B cell (primary cell): ENCODE measurements at regions not wholly inside any gene's neighbourhood (a gene's known extent, or its start where the extent isn't known, plus 50 kb on each side); places are given as distances from the start of the nearest gene placed in this dataset.

Source experiments
- ATAC-seq: fragments of 200-7000 bp; cut with Tn5 transposase; one replicate; pipeline ENCODE4 v1.10.0; 2021; ENCODE audit warnings: low read depth, mild to moderate bottlenecking, moderate number of reproducible peaks, moderate library complexity
- CTCF ChIA-PET: fragments of 350-600 bp; sonication (Branson Sonifier 250); formaldehyde crosslinking; loops from one replicate; lab custom pipeline; 2021; ENCODE audit warnings: antibody characterized with exemption, inconsistent platforms; lab: Charles Lee
- POLR2A ChIA-PET: fragments of 350-600 bp; sonication (Branson Sonifier 250); formaldehyde crosslinking; loops from one replicate; lab custom pipeline; 2021; ENCODE audit warnings: antibody characterized with exemption; lab: Charles Lee
- DNase-seq: peaks from one replicate; pipeline ENCODE4 v3.0.0; 2013
- H2AFZ ChIP-seq: 2 replicates; pipeline ENCODE4 v1.6.1; 2012; ENCODE audit warnings: mild to moderate bottlenecking, low read depth, low read length; ENCODE audit not compliant: insufficient read depth, poor library complexity, severe bottlenecking
- H3K27ac ChIP-seq, 2 donors: 1 replicate in 1 of 2; 2 replicates in 1 of 2; pipeline ENCODE4 v1.5.1; 2012 to 2013; ENCODE audit warnings: low read length in 2 of 2, mild to moderate bottlenecking in 2 of 2, moderate library complexity in 1 of 2
- H3K27me3 ChIP-seq, 4 experiments: fragments of 200-600 bp in 1 of 4; sonication (generic) in 1 of 4; replicated peaks in 1 of 4; 1 replicate in 2 of 4; 2 replicates in 2 of 4; pipeline versions ENCODE4 v1.6.1 to v1.7.0; 2013 to 2016; ENCODE audit warnings: low read length in 3 of 4, mild to moderate bottlenecking in 2 of 4, mixed read lengths in 1 of 4, moderate library complexity in 1 of 4; ENCODE audit not compliant: insufficient read depth in 4 of 4, control insufficient read depth in 3 of 4; ENCODE audit errors: control extremely low read depth in 1 of 4
- H3K36me3 ChIP-seq, 2 experiments: replicated peaks in 1 of 2; 1 replicate in 1 of 2; 2 replicates in 1 of 2; pipeline versions ENCODE4 v1.6.1 to v1.7.1; 2013; ENCODE audit warnings: low read length in 1 of 2; ENCODE audit not compliant: insufficient read depth in 2 of 2, control insufficient read depth in 1 of 2; ENCODE audit errors: control extremely low read depth in 1 of 2, extremely low read depth in 1 of 2
- H3K4me1 ChIP-seq, 2 donors: fragments of 200-600 bp in 1 of 2; sonication (generic) in 1 of 2; 1 replicate in 1 of 2; 2 replicates in 1 of 2; pipeline versions ENCODE4 v1.5.1 to v1.6.1; 2013 to 2017; ENCODE audit warnings: low read length in 2 of 2; ENCODE audit not compliant: control insufficient read depth in 2 of 2, insufficient read depth in 2 of 2
- H3K4me2 ChIP-seq: replicated peaks from 2 replicates; pipeline ENCODE3; 2012; ENCODE audit warnings: mild to moderate bottlenecking, low read depth, low read length; ENCODE audit not compliant: poor library complexity, severe bottlenecking
- H3K4me3 ChIP-seq, 5 experiments: fragments of 200-600 bp in 1 of 5; sonication (generic) in 1 of 5; 1 replicate in 3 of 5; 2 replicates in 2 of 5; pipeline versions ENCODE4 v1.5.1 to v1.7.0; 2011 to 2016; ENCODE audit warnings: low read length in 4 of 5, mild to moderate bottlenecking in 4 of 5, low read depth in 2 of 5, control low read depth in 1 of 5, moderate library complexity in 1 of 5; ENCODE audit not compliant: insufficient read depth in 1 of 5; ENCODE audit errors: control extremely low read depth in 1 of 5, extremely low read depth in 1 of 5
- H3K79me2 ChIP-seq: fragments of 200-600 bp; sonication (generic); one replicate; pipeline ENCODE4 v1.6.0; 2016; ENCODE audit warnings: low read length; ENCODE audit not compliant: control insufficient read depth, insufficient read depth
- H3K9ac ChIP-seq: fragments of 200-600 bp; sonication (generic); 2 replicates; pipeline ENCODE4 v1.6.1; 2017; ENCODE audit warnings: mild to moderate bottlenecking, low read length, moderate library complexity
- H3K9me3 ChIP-seq, 3 donors: one replicate each; pipeline versions ENCODE4 v1.6.1 to v1.7.1; 2013; ENCODE audit warnings: low read length in 2 of 3; ENCODE audit not compliant: control insufficient read depth in 2 of 3, insufficient read depth in 1 of 3; ENCODE audit errors: control extremely low read depth in 1 of 3
- H4K20me1 ChIP-seq: 2 replicates; pipeline ENCODE4 v1.6.0; 2012; ENCODE audit warnings: mild to moderate bottlenecking, low read length; ENCODE audit not compliant: insufficient read depth, control insufficient read depth, poor library complexity, severe bottlenecking
- H3K27ac Mint-ChIP-seq: one replicate; pipeline ENCODE4 v1.8.0; 2021; ENCODE audit warnings: mixed read lengths
- H3K27me3 Mint-ChIP-seq: one replicate; pipeline ENCODE4 v1.8.0; 2021; ENCODE audit warnings: mixed read lengths
- H3K4me1 Mint-ChIP-seq: one replicate; pipeline ENCODE4 v1.8.0; 2021; ENCODE audit warnings: mixed read lengths
- H3K4me3 Mint-ChIP-seq: one replicate; pipeline ENCODE4 v1.8.0; 2021; ENCODE audit warnings: mixed read lengths
- H3K9me3 Mint-ChIP-seq: one replicate; pipeline ENCODE4 v1.8.0; 2022; ENCODE audit warnings: mixed read lengths; ENCODE audit not compliant: insufficient read depth
- EZH2 ChIP-seq: IDR thresholded peaks from 2 replicates; pipeline ENCODE4 v1.6.1; 2012; ENCODE audit warnings: borderline replicate concordance, low read depth, mild to moderate bottlenecking, moderate library complexity, low read length; ENCODE audit not compliant: insufficient read depth, poor library complexity, severe bottlenecking
- WGBS: methylation state at CpG from one replicate; pipeline ENCODE4 v1.1.5; 2013; ENCODE audit warnings: missing lambda C conversion rate; ENCODE audit not compliant: insufficient coverage; 5-methylcytosine and 5-hydroxymethylcytosine counted together
- intact Hi-C: fragments of 100-400 bp; cut with micrococcal nuclease; formaldehyde crosslinking; loops from one replicate; pipeline ENCODE4 v1.10.0; 2022
- TF ChIP-seq, protein P1 (sequence below): fragments of 200-600 bp; IDR thresholded peaks from one replicate; pipeline ENCODE4 v1.8.0; 2022; ENCODE audit warnings: antibody characterized with exemption, mild to moderate bottlenecking

GRCh38 chr4:177974461-177974860 lies 532.2 kb upstream of the AGA start:
- H3K4me1 Mint-ChIP-seq, result no peaks in the 10 kb centered on the region
- H3K4me3 Mint-ChIP-seq, result no peak overlapping the region

GRCh38 chr4:177975315-177975987 lies 533.2 kb upstream of the AGA start:
- no peak overlapping the region for H3K4me2 ChIP-seq
- ChIA-PET CTCF (no interaction called here), POLR2A (no interaction called here)
- no peak overlapping the region for H3K9ac ChIP-seq
- H3K36me3 ChIP-seq, result no peaks in the 10 kb centered on the region
- H3K79me2 ChIP-seq, result no peaks in the 10 kb centered on the region
- TF ChIP-seq, protein P1, sequence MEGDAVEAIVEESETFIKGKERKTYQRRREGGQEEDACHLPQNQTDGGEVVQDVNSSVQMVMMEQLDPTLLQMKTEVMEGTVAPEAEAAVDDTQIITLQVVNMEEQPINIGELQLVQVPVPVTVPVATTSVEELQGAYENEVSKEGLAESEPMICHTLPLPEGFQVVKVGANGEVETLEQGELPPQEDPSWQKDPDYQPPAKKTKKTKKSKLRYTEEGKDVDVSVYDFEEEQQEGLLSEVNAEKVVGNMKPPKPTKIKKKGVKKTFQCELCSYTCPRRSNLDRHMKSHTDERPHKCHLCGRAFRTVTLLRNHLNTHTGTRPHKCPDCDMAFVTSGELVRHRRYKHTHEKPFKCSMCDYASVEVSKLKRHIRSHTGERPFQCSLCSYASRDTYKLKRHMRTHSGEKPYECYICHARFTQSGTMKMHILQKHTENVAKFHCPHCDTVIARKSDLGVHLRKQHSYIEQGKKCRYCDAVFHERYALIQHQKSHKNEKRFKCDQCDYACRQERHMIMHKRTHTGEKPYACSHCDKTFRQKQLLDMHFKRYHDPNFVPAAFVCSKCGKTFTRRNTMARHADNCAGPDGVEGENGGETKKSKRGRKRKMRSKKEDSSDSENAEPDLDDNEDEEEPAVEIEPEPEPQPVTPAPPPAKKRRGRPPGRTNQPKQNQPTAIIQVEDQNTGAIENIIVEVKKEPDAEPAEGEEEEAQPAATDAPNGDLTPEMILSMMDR, result no peak
- no peak for TF ChIP-seq EZH2
- no peaks in the 10 kb centered on the region for H3K9me3 ChIP-seq
- H3K27me3 ChIP-seq, result no peaks in the 10 kb centered on the region
- no peak overlapping the region for H2AFZ ChIP-seq
- no peak overlapping the region for H3K4me3 ChIP-seq
- H3K4me1 ChIP-seq, result no peaks in the 10 kb centered on the region
- H3K27me3 Mint-ChIP-seq, result no peaks in the 10 kb centered on the region
- H3K27ac Mint-ChIP-seq, result no peak overlapping the region
- H3K9me3 Mint-ChIP-seq, result no peaks in the 10 kb centered on the region
- intact Hi-C loops, result no loop called here
- no peak for ATAC-seq
- no peaks in the 10 kb centered on the region for H4K20me1 ChIP-seq
- no peak overlapping the region for H3K27ac ChIP-seq
- no peak overlapping the region for H3K4me3 Mint-ChIP-seq
- no peak for DNase-seq
- 100% methylated on average over 1 of the region's 2 CpGs for WGBS
- no peaks in the 10 kb centered on the region for H3K4me1 Mint-ChIP-seq

More at GRCh38 chr4:177974461-177974860, 532.2 kb upstream of the AGA start:
- no peak overlapping the region for H2AFZ ChIP-seq
- no peaks in the 10 kb centered on the region for H3K9me3 Mint-ChIP-seq
- no CpG with 5 or more reads among the region's 1 CpG for WGBS
- H3K27ac ChIP-seq, result no peak overlapping the region
- no peak overlapping the region for H3K4me2 ChIP-seq
- ChIA-PET CTCF (no interaction called here), POLR2A (no interaction called here)
- H3K36me3 ChIP-seq, result no peaks in the 10 kb centered on the region
- H3K9me3 ChIP-seq, result no peaks in the 10 kb centered on the region
- H3K4me1 ChIP-seq, result no peaks in the 10 kb centered on the region
- H3K27me3 ChIP-seq, result no peaks in the 10 kb centered on the region
- no peak for TF ChIP-seq EZH2
- TF ChIP-seq, protein P1, result no peak
- DNase-seq (no peak), ATAC-seq (no peak)
- H3K4me3 ChIP-seq, result no peak overlapping the region
- no peak overlapping the region for H3K27ac Mint-ChIP-seq
- no peak overlapping the region for H3K9ac ChIP-seq
- no peaks in the 10 kb centered on the region for H3K79me2 ChIP-seq
- H3K27me3 Mint-ChIP-seq, result no peaks in the 10 kb centered on the region
- no peaks in the 10 kb centered on the region for H4K20me1 ChIP-seq
- intact Hi-C loops, result no loop called here
